GM12878 (cell line): ENCODE measurements at regions not wholly inside any gene's neighbourhood (a gene's known extent, or its start where the extent isn't known, plus 50 kb on each side); places are given as distances from the start of the nearest gene placed in this dataset.

Experiments used
- ATAC-seq: fragments of 200-7000 bp; cut with Tn5 transposase; 3 replicates; pipeline ENCODE4 v1.9.1; 2020; ENCODE audit warnings: mild to moderate bottlenecking, moderate library complexity
- BruUV-seq: library from RNA; stranded (reverse); fragments of 400-500 nt; replicated peaks from 2 replicates; lab custom pipeline; 2021; lab: Mats Ljungman, UMichigan
- CTCF ChIA-PET: fragments of 300-600 bp; sonication (Branson Sonifier 250); formaldehyde crosslinking; extraction: SDS; loops from one replicate; lab custom pipeline; 2021; ENCODE audit warnings: inconsistent platforms; lab: Yijun Ruan, JAX
- POLR2A ChIA-PET: fragments of 350-600 bp; formaldehyde crosslinking; extraction: SDS; loops from one replicate; lab custom pipeline; 2021; ENCODE audit warnings: inconsistent platforms; lab: Charles Lee
- RAD21 ChIA-PET: fragments of 300-600 bp; sonication (Branson Sonifier 250); formaldehyde crosslinking; loops from one replicate; lab custom pipeline; 2023; ENCODE audit warnings: antibody characterized with exemption; ENCODE audit not compliant: unreplicated experiment; lab: Charles Lee
- SMC1A ChIA-PET: fragments of 300-600 bp; sonication (Branson Sonifier 250); formaldehyde crosslinking; loops from one replicate; lab custom pipeline; 2023; ENCODE audit not compliant: unreplicated experiment, uncharacterized antibody; lab: Charles Lee
- DNase-seq: peaks from one replicate; pipeline ENCODE4 v3.0.0-alpha.2; 2011; ENCODE audit warnings: low read depth, low spot score
- FAIRE-seq: peaks from 3 replicates; lab custom pipeline; 2011; peaks lifted over from hg19 to GRCh38; lab: Jason Lieb, UNC
- H2AFZ ChIP-seq: 2 replicates; pipeline ENCODE4 v1.6.0; 2011; ENCODE audit warnings: low read depth, low read length, control low read depth; ENCODE audit not compliant: control insufficient read depth
- H3K27ac ChIP-seq: 2 replicates; pipeline ENCODE4 v1.5.1; 2011; ENCODE audit warnings: control low read depth; ENCODE audit not compliant: control insufficient read depth, insufficient read depth
- H3K27me3 ChIP-seq, 2 experiments: replicated peaks in 1 of 2; 2 replicates each; pipeline versions ENCODE4 v1.6.0 to v1.6.1; 2011; ENCODE audit warnings: low read length in 1 of 2; ENCODE audit not compliant: control insufficient read depth in 2 of 2, insufficient read depth in 2 of 2
- H3K36me3 ChIP-seq, 2 experiments: 2 replicates each; pipeline ENCODE4 v1.5.1; 2011; ENCODE audit warnings: low read length in 1 of 2; ENCODE audit not compliant: control insufficient read depth in 2 of 2, insufficient read depth in 2 of 2
- H3K4me1 ChIP-seq: 2 replicates; pipeline ENCODE4 v1.6.1; 2011; ENCODE audit warnings: mild to moderate bottlenecking, low read length, moderate library complexity, mixed read lengths; ENCODE audit not compliant: control insufficient read depth, insufficient read depth
- H3K4me2 ChIP-seq: 2 replicates; pipeline ENCODE4 v1.6.0; 2011; ENCODE audit warnings: control low read depth; ENCODE audit not compliant: control insufficient read depth, insufficient read depth
- H3K4me3 ChIP-seq: fragments of 200-600 bp; sonication (generic); 2 replicates; pipeline ENCODE4 v1.5.1; 2016
- H3K79me2 ChIP-seq: 2 replicates; pipeline ENCODE4 v1.6.0; 2011; ENCODE audit warnings: low read length; ENCODE audit not compliant: control insufficient read depth, insufficient read depth
- H3K9ac ChIP-seq: 2 replicates; pipeline ENCODE4 v1.8.0; 2011; ENCODE audit warnings: low read length, control low read depth, mixed read lengths; ENCODE audit not compliant: control insufficient read depth, insufficient read depth
- H3K9me3 ChIP-seq: replicated peaks from 3 replicates; pipeline ENCODE4 v1.5.1; 2011; ENCODE audit warnings: mild to moderate bottlenecking, low read length; ENCODE audit not compliant: control insufficient read depth, insufficient read depth
- H4K20me1 ChIP-seq: 2 replicates; pipeline ENCODE4 v1.6.0; 2011; ENCODE audit not compliant: control insufficient read depth, insufficient read depth
- ATF3 ChIP-seq: IDR thresholded peaks from 2 replicates; pipeline ENCODE4 v1.6.1; 2011; ENCODE audit warnings: low read depth, mild to moderate bottlenecking, low read length, moderate library complexity, borderline replicate concordance; ENCODE audit errors: extremely low read depth
- CHD1 ChIP-seq: IDR thresholded peaks from 2 replicates; pipeline ENCODE4 v1.6.1; 2012; ENCODE audit warnings: low read depth, low read length, improper control_type of control experiment
- CREM ChIP-seq: IDR thresholded peaks from 2 replicates; pipeline ENCODE4 v1.6.1; 2014; ENCODE audit warnings: antibody characterized with exemption, low read depth
- EED ChIP-seq: sonication (generic); IDR thresholded peaks from 2 replicates; pipeline ENCODE4 v1.6.1; 2016; ENCODE audit warnings: antibody characterized with exemption, low read depth
- ELK1 ChIP-seq: IDR thresholded peaks from 2 replicates; pipeline ENCODE4 v1.6.1; 2012; ENCODE audit warnings: low read depth, low read length, improper control_type of control experiment
- FOXM1 ChIP-seq: IDR thresholded peaks from 2 replicates; pipeline ENCODE4 v1.6.1; 2012; ENCODE audit warnings: low read depth, mild to moderate bottlenecking, inconsistent platforms, low read length, moderate library complexity
- HSF1 ChIP-seq: fragments of 150-350 bp; IDR thresholded peaks from 2 replicates; pipeline ENCODE4 v1.6.1; 2014; ENCODE audit warnings: mild to moderate bottlenecking, low read depth, low read length
- JUNB ChIP-seq: IDR thresholded peaks from 2 replicates; pipeline ENCODE4 v1.6.1; 2016; ENCODE audit warnings: antibody characterized with exemption, mild to moderate bottlenecking
- PBX3 ChIP-seq: IDR thresholded peaks from 2 replicates; pipeline ENCODE4 v1.6.1; 2011; ENCODE audit warnings: mild to moderate bottlenecking, low read depth, low read length, moderate library complexity; ENCODE audit not compliant: insufficient replicate concordance
- POU2F2 ChIP-seq: IDR thresholded peaks from 3 replicates; pipeline ENCODE4 v1.6.1; 2011; ENCODE audit warnings: low read depth, mild to moderate bottlenecking, low read length, borderline replicate concordance
- SIN3A ChIP-seq: IDR thresholded peaks from 2 replicates; pipeline ENCODE4 v1.6.1; 2012; ENCODE audit warnings: low read depth, low read length, improper control_type of control experiment
- SREBF1 ChIP-seq: IDR thresholded peaks from 2 replicates; pipeline ENCODE4 v1.6.1; 2012; ENCODE audit warnings: mild to moderate bottlenecking, low read length
- YY1 ChIP-seq: IDR thresholded peaks from 2 replicates; pipeline ENCODE4 v1.6.1; 2011; ENCODE audit warnings: low read depth, mild to moderate bottlenecking, low read length
- ZNF384 ChIP-seq: IDR thresholded peaks from 2 replicates; pipeline ENCODE4 v1.6.1; 2012; ENCODE audit warnings: low read depth, mild to moderate bottlenecking, low read length, improper control_type of control experiment, borderline replicate concordance
- ZNF592 ChIP-seq: fragments of 450-650 bp; IDR thresholded peaks from 2 replicates; pipeline ENCODE4 v1.6.1; 2017; ENCODE audit warnings: mild to moderate bottlenecking, moderate library complexity
- ZZZ3 ChIP-seq: IDR thresholded peaks from 2 replicates; pipeline ENCODE4 v1.6.1; 2011; ENCODE audit warnings: low read depth; ENCODE audit not compliant: control insufficient read depth, insufficient read length
- WGBS: methylation state at CpG from one replicate; pipeline ENCODE4 v1.1.6; 2016; ENCODE audit warnings: low lambda C conversion rate; ENCODE audit not compliant: insufficient replicate concordance, insufficient coverage; ENCODE audit errors: missing lambda C conversion rate; 5-methylcytosine and 5-hydroxymethylcytosine counted together
- in situ Hi-C: fragments of 300-500 bp; cut with MboI; formaldehyde crosslinking; loops from 9 replicates; pipeline ENCODE4 v1.14.3; 2018; ENCODE audit warnings: mixed read lengths
- intact Hi-C: fragments of 100-400 bp; cut with micrococcal nuclease; formaldehyde crosslinking; loops from one replicate; pipeline ENCODE4 v1.14.2; 2022; ENCODE audit not compliant: unreplicated experiment

GRCh38 chr21:35386491-35387079, 337.5 kb upstream of the RUNX1 start (continued):
- TF ChIP-seq FOXM1 (no peak), JUNB (no peak), HSF1 (no peak), ATF3 (no peak), YY1 (no peak), POU2F2 (no peak), CREM (no peak)

- FAIRE-seq (no peak), DNase-seq (no peak), ATAC-seq (no peak)
- no peaks in the 10 kb centered on the region; a peak in 1 of 4 replicates for H3K27me3 ChIP-seq
- ChIA-PET CTCF (no interaction called here), RAD21 (no interaction called here), POLR2A (no interaction called here), SMC1A (no interaction called here)
- intact Hi-C loops: no loop called here
- no peak overlapping the region for H2AFZ ChIP-seq
- WGBS: 38% methylated on average over 2 of the region's 2 CpGs
- no peaks in the 10 kb centered on the region for H3K4me1 ChIP-seq
- in situ Hi-C loops: no loop called here
- no TSS peak for BruUV-seq
- H3K36me3 ChIP-seq: no peaks in the 10 kb centered on the region
- no peak overlapping the region for H3K9ac ChIP-seq
- H3K79me2 ChIP-seq: no peaks in the 10 kb centered on the region
- H3K4me2 ChIP-seq: no peak overlapping the region
- no peaks in the 10 kb centered on the region for H3K9me3 ChIP-seq
- no peak overlapping the region for H3K4me3 ChIP-seq
- no peak overlapping the region for H3K27ac ChIP-seq
- no peaks in the 10 kb centered on the region for H4K20me1 ChIP-seq
- TF ChIP-seq ELK1: no peak
- TF ChIP-seq POU2F2: no peak
- TF ChIP-seq ZNF592: no peak
- TF ChIP-seq CHD1: no peak
- no peak for TF ChIP-seq ZZZ3
- TF ChIP-seq ZNF384: no peak
- no peak for TF ChIP-seq SIN3A
- no peak for TF ChIP-seq EED
- TF ChIP-seq SREBF1: no peak
- TF ChIP-seq PBX3: no peak
Measured at GRCh38 chr21:35384375-35384774, 335.3 kb upstream of the RUNX1 start.
